IMR-90 (cell line): ENCODE measurements at regions not wholly inside any gene's neighbourhood (a gene's known extent, or its start where the extent isn't known, plus 50 kb on each side); places are given as distances from the start of the nearest gene placed in this dataset.

ENCODE experiments used
- ATAC-seq: fragments of 200-7000 bp; cut with Tn5 transposase; 2 replicates; pipeline ENCODE4 v1.9.1; 2020; ENCODE audit warnings: low read depth, mild to moderate bottlenecking, moderate library complexity
- BruUV-seq: library from RNA; stranded (reverse); fragments of 400-500 nt; replicated peaks from 2 replicates; lab custom pipeline; 2021; lab: Mats Ljungman, UMichigan
- CTCF ChIA-PET: fragments of 300-600 bp; formaldehyde crosslinking; extraction: SDS; loops from one replicate; lab custom pipeline; 2021; ENCODE audit warnings: antibody characterized with exemption; lab: Yijun Ruan, JAX
- POLR2A ChIA-PET: fragments of 300-600 bp; sonication (Branson Sonifier 250); formaldehyde crosslinking; loops from one replicate; lab custom pipeline; 2022; ENCODE audit warnings: antibody characterized with exemption; ENCODE audit not compliant: unreplicated experiment; lab: Charles Lee
- DNase-seq: peaks from one replicate; pipeline ENCODE4 v3.0.0; 2013
- H2AFZ ChIP-seq: replicated peaks from 2 replicates; pipeline ENCODE3; 2013; ENCODE audit warnings: low read length, mild to moderate bottlenecking; ENCODE audit not compliant: poor library complexity
- H2AK5ac ChIP-seq: 2 replicates; pipeline ENCODE4 v1.6.1; 2013; ENCODE audit warnings: low read depth, low read length, inconsistent platforms
- H2AK9ac ChIP-seq: replicated peaks from 2 replicates; pipeline ENCODE3; 2013; ENCODE audit warnings: mild to moderate bottlenecking, low read depth, low read length, moderate library complexity; ENCODE audit not compliant: poor library complexity
- H2BK120ac ChIP-seq: 2 replicates; pipeline ENCODE4 v1.6.1; 2013; ENCODE audit warnings: low read depth, low read length, inconsistent platforms
- H2BK15ac ChIP-seq: 3 replicates; pipeline ENCODE4 v1.6.1; 2013; ENCODE audit warnings: low read depth, low read length, inconsistent platforms
- H2BK20ac ChIP-seq: 2 replicates; pipeline ENCODE4 v1.6.1; 2013; ENCODE audit warnings: low read depth, mild to moderate bottlenecking, inconsistent platforms, low read length, moderate library complexity
- H2BK5ac ChIP-seq: 2 replicates; pipeline ENCODE4 v1.6.1; 2013; ENCODE audit warnings: mild to moderate bottlenecking, low read depth, low read length, inconsistent platforms; ENCODE audit not compliant: poor library complexity, severe bottlenecking
- H3K14ac ChIP-seq: replicated peaks from 2 replicates; pipeline ENCODE4 v1.6.1; 2013; ENCODE audit warnings: low read depth, low read length, inconsistent platforms
- H3K18ac ChIP-seq: 2 replicates; pipeline ENCODE4 v1.6.1; 2013; ENCODE audit warnings: low read depth, low read length, control low read depth
- H3K23ac ChIP-seq: 2 replicates; pipeline ENCODE4 v1.6.1; 2013; ENCODE audit warnings: low read depth, low read length, inconsistent platforms
- H3K27ac ChIP-seq: 2 replicates; pipeline ENCODE4 v1.5.1; 2013; ENCODE audit warnings: mild to moderate bottlenecking, control low read depth, low read length; ENCODE audit not compliant: insufficient read depth
- H3K27me3 ChIP-seq: 2 replicates; pipeline ENCODE4 v1.6.1; 2013; ENCODE audit warnings: low read length; ENCODE audit not compliant: control insufficient read depth, insufficient read depth
- H3K36me3 ChIP-seq: 2 replicates; pipeline ENCODE4 v1.6.1; 2013; ENCODE audit warnings: low read length, mixed read lengths; ENCODE audit not compliant: control insufficient read depth, insufficient read depth
- H3K4ac ChIP-seq: 2 replicates; pipeline ENCODE4 v1.6.1; 2013; ENCODE audit warnings: low read depth, low read length, inconsistent platforms
- H3K4me1 ChIP-seq: 2 replicates; pipeline ENCODE4 v1.6.1; 2013; ENCODE audit warnings: low read length, mixed read lengths; ENCODE audit not compliant: control insufficient read depth, insufficient read depth
- H3K4me2 ChIP-seq: 2 replicates; pipeline ENCODE4 v1.6.1; 2013; ENCODE audit warnings: low read depth, mild to moderate bottlenecking, control low read depth, low read length, moderate library complexity
- H3K4me3 ChIP-seq: 2 replicates; pipeline ENCODE4 v1.5.1; 2013; ENCODE audit warnings: low read depth, mild to moderate bottlenecking, control low read depth, low read length, moderate library complexity; ENCODE audit not compliant: insufficient read depth
- H3K56ac ChIP-seq: 2 replicates; pipeline ENCODE4 v1.6.1; 2013; ENCODE audit warnings: low read length, inconsistent platforms; ENCODE audit not compliant: insufficient read depth; ENCODE audit errors: extremely low read depth
- H3K79me1 ChIP-seq, 2 experiments: 2 replicates each; pipeline ENCODE4 v1.6.1; 2013; ENCODE audit warnings: low read length in 2 of 2, inconsistent platforms in 1 of 2, low read depth in 1 of 2
- H3K9ac ChIP-seq: 2 replicates; pipeline ENCODE4 v1.6.1; 2013; ENCODE audit warnings: low read depth, low read length, control low read depth
- H3K9me1 ChIP-seq: 2 replicates; pipeline ENCODE4 v1.6.1; 2013; ENCODE audit warnings: low read length, inconsistent platforms; ENCODE audit not compliant: insufficient read depth
- H3K9me3 ChIP-seq: 2 replicates; pipeline ENCODE4 v1.6.1; 2013; ENCODE audit warnings: low read length; ENCODE audit not compliant: control insufficient read depth, insufficient read depth
- H4K20me1 ChIP-seq: 2 replicates; pipeline ENCODE4 v1.6.1; 2013; ENCODE audit warnings: low read length, inconsistent platforms; ENCODE audit not compliant: insufficient read depth
- H4K5ac ChIP-seq: 2 replicates; pipeline ENCODE4 v1.6.1; 2013; ENCODE audit warnings: mild to moderate bottlenecking, low read depth, low read length, control low read depth
- H4K8ac ChIP-seq, 2 experiments: 2 replicates each; pipeline ENCODE4 v1.6.1; 2013; ENCODE audit warnings: low read depth in 2 of 2, low read length in 2 of 2, control low read depth in 1 of 2, inconsistent platforms in 1 of 2
- H4K91ac ChIP-seq: 2 replicates; pipeline ENCODE4 v1.6.1; 2013; ENCODE audit warnings: low read depth, low read length, inconsistent platforms; ENCODE audit not compliant: insufficient read depth
- BHLHE40 ChIP-seq: fragments of 150-350 bp; IDR thresholded peaks from 2 replicates; pipeline ENCODE4 v1.6.1; 2016; ENCODE audit warnings: mild to moderate bottlenecking, low read depth, low read length
- CEBPB ChIP-seq: IDR thresholded peaks from 2 replicates; pipeline ENCODE4 v1.6.1; 2012; ENCODE audit warnings: low read depth, low read length, improper control_type of control experiment
- ELK1 ChIP-seq: fragments of 150-350 bp; IDR thresholded peaks from 2 replicates; pipeline ENCODE4 v1.6.1; 2016; ENCODE audit warnings: low read depth, mild to moderate bottlenecking, low read length, moderate library complexity, borderline replicate concordance
- FOS ChIP-seq: fragments of 150-350 bp; IDR thresholded peaks from 2 replicates; pipeline ENCODE4 v1.6.1; 2016; ENCODE audit warnings: low read depth, low read length
- MAFK ChIP-seq: IDR thresholded peaks from 2 replicates; pipeline ENCODE4 v1.6.1; 2012; ENCODE audit warnings: low read depth, low read length, improper control_type of control experiment
- NFE2L2 ChIP-seq: fragments of 150-350 bp; IDR thresholded peaks from 2 replicates; pipeline ENCODE4 v1.6.1; 2016; ENCODE audit warnings: low read depth, mild to moderate bottlenecking, low read length
- POLR2A ChIP-seq: IDR thresholded peaks from 2 replicates; pipeline ENCODE4 v1.6.1; 2012; ENCODE audit warnings: mild to moderate bottlenecking, low read depth, low read length
- RCOR1 ChIP-seq: IDR thresholded peaks from 2 replicates; pipeline ENCODE4 v1.6.1; 2012; ENCODE audit warnings: mild to moderate bottlenecking, low read length, improper control_type of control experiment; ENCODE audit not compliant: insufficient replicate concordance
- RFX5 ChIP-seq: IDR thresholded peaks from 2 replicates; pipeline ENCODE4 v1.8.0; 2012; ENCODE audit warnings: low read depth, mild to moderate bottlenecking, low read length, moderate library complexity
- SMC3 ChIP-seq: fragments of 150-350 bp; IDR thresholded peaks from 2 replicates; pipeline ENCODE4 v1.6.1; 2016; ENCODE audit warnings: low read depth, mild to moderate bottlenecking, antibody characterized with exemption, low read length, moderate library complexity
- WGBS, 2 experiments: methylation state at CpG; one replicate each; pipeline versions ENCODE4 v1.1.5 to v1.1.7; 2013; ENCODE audit warnings: missing lambda C conversion rate in 2 of 2; ENCODE audit not compliant: insufficient read length in 1 of 2; ENCODE audit errors: extremely low coverage in 2 of 2; 5-methylcytosine and 5-hydroxymethylcytosine counted together
- dilution Hi-C: fragments of 300-500 bp; cut with HindIII; formaldehyde crosslinking; loops from one replicate; pipeline ENCODE4 v1.14.3; 2018; ENCODE audit warnings: low sequenced_read_pairs; ENCODE audit not compliant: unreplicated experiment
- in situ Hi-C: fragments of 300-500 bp; cut with MboI; formaldehyde crosslinking; loops from 3 replicates; pipeline ENCODE4 v1.14.3; 2019; ENCODE audit warnings: low sequenced_read_pairs, inconsistent platforms, mixed read lengths
- intact Hi-C: fragments of 100-400 bp; cut with micrococcal nuclease; formaldehyde crosslinking; loops from 2 replicates; pipeline ENCODE4 v1.10.0; 2022

DNA sequence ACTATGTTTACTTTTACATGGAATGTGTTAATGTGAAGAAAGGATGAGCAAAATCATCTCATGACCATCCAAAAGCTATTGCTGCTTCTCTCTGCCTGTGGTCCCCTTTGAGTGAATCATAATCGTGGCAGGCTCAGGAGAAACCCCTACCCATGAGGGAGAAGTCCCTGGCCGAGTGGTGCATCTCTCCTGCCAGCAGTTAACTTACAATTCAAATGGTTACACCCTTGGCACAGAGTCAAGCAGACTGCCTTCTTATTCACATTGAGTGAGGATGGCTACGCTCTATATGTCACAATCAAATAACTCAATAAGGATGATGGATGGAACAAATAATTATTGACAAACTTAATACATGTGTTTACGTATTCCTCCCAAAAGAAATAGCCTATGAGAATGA lies 179.1 kb downstream of the FGF1 start:
- Histone ChIP-seq H4K20me1 (no peaks in the 10 kb centered on the region), H3K79me1 (no peaks in the 10 kb centered on the region), H2AK5ac (no peak overlapping the region), H2AFZ (no peak overlapping the region), H4K91ac (no peak overlapping the region), H3K56ac (no peak overlapping the region), H3K18ac (no peak overlapping the region), H3K4ac (0 out of 2 replicates have a peak overlapping the region, but pooled peaks have one; percentile 28), H2BK5ac (no peak overlapping the region), H4K8ac (no peak overlapping the region), H2AK9ac (no peak overlapping the region), H2BK20ac (no peak overlapping the region; the same call in 1 of the 2 replicates), H3K36me3 (no peaks in the 10 kb centered on the region), H3K23ac (no peak overlapping the region), H3K27me3 (no peaks in the 10 kb centered on the region), H2BK120ac (no peak overlapping the region), H3K14ac (no peak overlapping the region), H3K9me3 (no peaks in the 10 kb centered on the region), H3K4me1 (peaks cover 4% of the 10 kb centered on the region), H3K9me1 (peaks cover 10% of the 10 kb centered on the region), H3K9ac (no peak overlapping the region), H3K27ac (no peak overlapping the region), H3K4me2 (no peak overlapping the region), H2BK15ac (no peak overlapping the region), H4K5ac (no peak overlapping the region), H3K4me3 (no peak overlapping the region)
- TF ChIP-seq MAFK (no peak), FOS (no peak), NFE2L2 (no peak), BHLHE40 (no peak), RCOR1 (no peak), SMC3 (no peak), POLR2A (no peak), ELK1 (no peak), CEBPB (no peak), RFX5 (no peak)
- no peak for ATAC-seq
- intact Hi-C loops, result no loop called here
- in situ Hi-C loops, result no loop called here
- no CpG with 5 or more reads among the region's 4 CpGs for WGBS, 2 experiments
- dilution Hi-C loops, result no loop called here
- POLR2A ChIA-PET, result interaction anchor here (0.6 kb wide), 2 partner anchors 10 to 57 kb away, joined by 3 to 7 read pairs; no protein-coding TSS in a partner anchor
- no peak for DNase-seq
- no TSS peak for BruUV-seq
- CTCF ChIA-PET, result no interaction called here
